HFFc6 (cell line): ENCODE measurements at regions not wholly inside any gene's neighbourhood (a gene's known extent, or its start where the extent isn't known, plus 50 kb on each side); places are given as distances from the start of the nearest gene placed in this dataset.

Experiments
- DNase-seq: peaks from one replicate; pipeline ENCODE4 v3.0.0-alpha.2; 2018
- H3K27ac Mint-ChIP-seq: 2 replicates; pipeline ENCODE4 v1.8.0; 2020; ENCODE audit warnings: mild to moderate bottlenecking, mixed read lengths
- H3K27me3 Mint-ChIP-seq: 2 replicates; pipeline ENCODE4 v1.8.0; 2021; ENCODE audit warnings: mild to moderate bottlenecking, moderate library complexity, mixed read lengths; ENCODE audit not compliant: insufficient read depth
- H3K36me3 Mint-ChIP-seq: 2 replicates; pipeline ENCODE4 v1.8.0; 2021; ENCODE audit warnings: low read depth, mixed read lengths
- H3K4me1 Mint-ChIP-seq: 2 replicates; pipeline ENCODE4 v1.8.0; 2020; ENCODE audit warnings: low read depth, mixed read lengths
- H3K4me3 Mint-ChIP-seq: 2 replicates; pipeline ENCODE4 v1.8.0; 2020; ENCODE audit warnings: mild to moderate bottlenecking, moderate library complexity, mixed read lengths
- H3K9me3 Mint-ChIP-seq: 2 replicates; pipeline ENCODE4 v1.8.0; 2020; ENCODE audit warnings: mild to moderate bottlenecking, mixed read lengths
- CTCF ChIP-seq: fragments of 200-600 bp; sonication (generic); IDR thresholded peaks from 2 replicates; pipeline ENCODE4 v1.5.0; 2021; ENCODE audit warnings: antibody characterized with exemption, mild to moderate bottlenecking

- H3K4me3 Mint-ChIP-seq = no peak overlapping the region; the same call in 1 of the 2 replicates
- H3K27ac Mint-ChIP-seq = no peak overlapping the region
- H3K27me3 Mint-ChIP-seq = peaks cover 29% of the 10 kb centered on the region
- no peak for TF ChIP-seq CTCF
- peaks cover 19% of the 10 kb centered on the region for H3K4me1 Mint-ChIP-seq
- no peak for DNase-seq
- H3K36me3 Mint-ChIP-seq = no peaks in the 10 kb centered on the region
- H3K9me3 Mint-ChIP-seq = no peaks in the 10 kb centered on the region
These were observed 124.2 kb downstream of the TMEM161B start for GRCh38 chr5:88144219-88145001.

DNA sequence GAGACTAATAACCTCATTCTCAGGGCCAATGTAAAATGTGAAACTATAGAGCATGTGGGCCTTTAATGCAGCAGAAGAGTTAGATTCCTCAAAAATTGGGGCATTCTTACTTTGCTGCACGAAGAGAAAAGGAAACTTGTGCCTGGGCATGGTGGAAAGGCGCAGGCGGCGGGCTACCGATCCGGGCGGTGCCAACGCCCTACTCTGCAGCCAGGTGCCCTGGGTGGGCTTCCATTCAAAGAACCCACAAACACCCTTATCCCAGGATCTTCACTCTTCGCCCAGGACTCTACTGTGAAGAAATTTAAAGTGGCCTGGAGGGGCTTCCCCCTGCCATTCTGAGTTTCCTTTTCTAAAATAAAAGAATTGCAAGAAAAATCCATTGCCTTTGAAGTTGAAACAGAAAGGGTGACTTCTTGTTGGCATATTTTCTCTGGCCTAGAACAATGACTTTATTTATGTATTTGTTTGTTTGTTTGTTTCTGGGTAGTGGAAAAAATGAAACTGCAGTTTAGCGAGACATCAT is 124.9 kb downstream of the TMEM161B start:
- no peak overlapping the region for H3K27ac Mint-ChIP-seq
- no peak for TF ChIP-seq CTCF
- no peaks in the 10 kb centered on the region for H3K9me3 Mint-ChIP-seq
- peaks cover 19% of the 10 kb centered on the region for H3K4me1 Mint-ChIP-seq
- peaks cover 29% of the 10 kb centered on the region for H3K27me3 Mint-ChIP-seq
- DNase-seq = no peak
- no peak overlapping the region; the same call in 1 of the 2 replicates for H3K4me3 Mint-ChIP-seq
- H3K36me3 Mint-ChIP-seq = no peaks in the 10 kb centered on the region

DNA sequence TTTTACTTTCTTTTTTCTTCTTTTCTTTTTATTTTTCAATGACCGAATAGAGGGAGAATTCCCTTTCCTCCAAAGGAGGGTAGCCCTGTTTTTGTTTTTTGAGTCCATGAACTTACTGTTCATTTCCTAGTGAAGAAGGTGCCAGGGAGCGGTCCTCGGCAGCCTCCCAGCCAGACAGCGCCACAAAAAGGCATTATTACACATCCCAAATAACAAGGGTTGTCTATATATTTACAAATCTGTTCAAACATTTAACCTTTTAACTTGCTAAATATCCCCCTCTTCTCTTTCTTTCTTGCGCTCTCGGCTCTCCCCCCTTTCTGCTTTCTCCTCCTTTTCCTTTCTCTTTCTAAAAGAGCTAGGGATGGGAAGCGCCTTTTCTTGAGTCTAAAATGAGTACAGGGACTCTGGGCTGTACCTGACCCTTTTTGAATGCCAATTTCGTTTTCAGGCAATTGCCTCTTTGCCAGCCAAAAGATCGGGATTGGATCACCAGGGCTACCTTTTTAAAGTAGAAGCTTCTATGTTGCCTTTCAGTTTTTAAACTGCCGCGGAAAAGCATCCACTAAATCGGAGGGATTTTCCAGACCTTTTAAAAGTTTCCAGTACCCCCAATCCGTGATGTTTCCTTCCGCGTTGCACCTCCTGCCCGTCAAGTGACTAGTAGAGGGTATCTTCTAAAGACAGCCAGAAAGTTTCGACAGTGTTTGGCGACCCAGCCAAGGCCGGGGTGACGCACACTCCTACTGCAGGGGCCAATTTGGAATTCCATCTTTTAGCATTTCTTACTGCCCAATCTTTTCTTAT is 125.6 kb downstream of the TMEM161B start:
- H3K27ac Mint-ChIP-seq = no peak overlapping the region
- H3K27me3 Mint-ChIP-seq = peaks cover 29% of the 10 kb centered on the region
- no peak for DNase-seq
- H3K36me3 Mint-ChIP-seq = no peaks in the 10 kb centered on the region
- no peaks in the 10 kb centered on the region for H3K9me3 Mint-ChIP-seq
- no peak for TF ChIP-seq CTCF
- H3K4me3 Mint-ChIP-seq = no peak overlapping the region
- H3K4me1 Mint-ChIP-seq = peaks cover 19% of the 10 kb centered on the region

- Mint-ChIP-seq H3K4me3 (no peak overlapping the region), H3K9me3 (no peaks in the 10 kb centered on the region), H3K27me3 (peaks cover 27% of the 10 kb centered on the region), H3K36me3 (no peaks in the 10 kb centered on the region), H3K4me1 (peaks cover 19% of the 10 kb centered on the region), H3K27ac (no peak overlapping the region)
- no peak for DNase-seq
- TF ChIP-seq CTCF = no peak
These were observed 126.1 kb downstream of the TMEM161B start for GRCh38 chr5:88142636-88142885.

DNA sequence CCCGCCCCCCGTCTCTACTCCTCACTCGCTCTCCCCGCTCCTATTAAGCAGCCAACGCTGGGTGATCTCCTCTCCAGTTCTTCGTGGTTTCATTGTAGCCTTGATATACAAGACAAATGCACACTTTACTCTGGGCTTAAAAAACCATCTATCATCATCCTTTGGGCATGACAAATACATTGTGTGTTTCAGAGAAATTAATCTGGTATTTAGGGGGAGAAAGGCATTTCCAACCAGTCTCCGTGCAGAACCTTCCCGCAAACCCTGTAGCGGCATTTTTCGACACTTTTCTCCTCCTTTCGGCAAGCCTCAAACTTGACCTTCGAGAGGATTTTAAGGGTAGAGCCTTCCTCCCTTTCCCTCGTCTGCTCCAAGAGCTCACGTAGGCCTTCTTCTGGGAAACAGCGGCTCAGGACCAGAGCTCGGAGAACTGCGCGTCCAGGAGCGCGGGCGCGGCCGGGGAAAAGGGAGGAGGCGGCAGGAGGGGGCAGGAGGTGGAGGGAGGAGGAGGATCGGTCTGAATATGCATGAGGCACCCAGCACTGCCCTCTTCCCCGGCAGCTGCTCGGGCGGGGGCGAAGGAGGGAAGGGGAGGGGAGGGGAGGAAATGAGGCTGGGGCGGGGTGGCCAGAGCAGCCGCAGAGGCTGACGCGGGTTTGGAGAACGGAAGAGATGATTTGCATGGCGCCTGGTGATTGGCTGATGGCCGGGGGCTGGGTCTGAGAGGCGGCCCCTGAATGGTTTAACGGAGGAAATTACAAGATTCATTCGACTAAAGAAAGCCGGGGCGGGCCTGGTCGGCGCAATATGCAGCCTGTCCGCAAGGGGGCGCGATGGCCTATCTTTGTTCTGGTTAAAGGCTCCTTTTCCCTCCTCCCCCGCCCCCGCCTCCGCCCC is 127.5 kb downstream of the TMEM161B start:
- peaks cover 26% of the 10 kb centered on the region for H3K27me3 Mint-ChIP-seq
- peak; percentile 85 for TF ChIP-seq CTCF
- H3K36me3 Mint-ChIP-seq = no peaks in the 10 kb centered on the region
- no peaks in the 10 kb centered on the region for H3K9me3 Mint-ChIP-seq
- peaks cover 19% of the 10 kb centered on the region for H3K4me1 Mint-ChIP-seq
- no peak overlapping the region for H3K4me3 Mint-ChIP-seq
- no peak overlapping the region for H3K27ac Mint-ChIP-seq
- DNase-seq = peak; percentile 95
